ENCODE measurements at regions not wholly inside any gene's neighbourhood (a gene's known extent, or its start where the extent isn't known, plus 50 kb on each side); places are given as distances from the start of the nearest gene placed in this dataset.

DNA sequence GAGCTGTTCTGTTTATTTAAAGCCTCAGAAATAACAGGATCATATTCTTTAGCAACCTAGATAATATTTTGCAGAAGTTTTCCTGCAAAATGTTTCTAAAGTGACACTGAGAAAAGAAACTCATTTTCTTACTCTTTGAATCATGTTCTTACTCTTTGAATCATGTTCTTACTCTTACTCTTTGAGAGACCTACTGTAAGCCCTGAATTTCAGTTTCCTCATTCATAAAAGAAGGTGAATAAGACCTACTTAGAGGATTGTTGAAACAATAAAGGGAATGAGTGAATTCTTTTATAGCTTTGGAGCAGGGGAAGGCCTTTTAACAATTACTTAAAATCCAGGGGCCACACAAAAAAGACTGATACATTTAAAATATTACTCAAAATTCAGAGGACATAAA lies 221.7 kb upstream of the CMC1 start:
- DNase-seq (no peak), ATAC-seq (no peak)
- Histone ChIP-seq H3K4me3 (no peak overlapping the region), H3K27ac (no peak overlapping the region), H3K4me1 (no peaks in the 10 kb centered on the region), H3K27me3 (ENCODE audit: insufficient read depth in 3 of 3, low read length in 2 of 3) (no peaks in the 10 kb centered on the region), H3K36me3 (ENCODE audit: insufficient read depth in 1 of 2, low read depth in 1 of 2) (no peaks in the 10 kb centered on the region), H3K9me3 (peaks cover 2% of the 10 kb centered on the region)
- TF ChIP-seq, protein P1, sequence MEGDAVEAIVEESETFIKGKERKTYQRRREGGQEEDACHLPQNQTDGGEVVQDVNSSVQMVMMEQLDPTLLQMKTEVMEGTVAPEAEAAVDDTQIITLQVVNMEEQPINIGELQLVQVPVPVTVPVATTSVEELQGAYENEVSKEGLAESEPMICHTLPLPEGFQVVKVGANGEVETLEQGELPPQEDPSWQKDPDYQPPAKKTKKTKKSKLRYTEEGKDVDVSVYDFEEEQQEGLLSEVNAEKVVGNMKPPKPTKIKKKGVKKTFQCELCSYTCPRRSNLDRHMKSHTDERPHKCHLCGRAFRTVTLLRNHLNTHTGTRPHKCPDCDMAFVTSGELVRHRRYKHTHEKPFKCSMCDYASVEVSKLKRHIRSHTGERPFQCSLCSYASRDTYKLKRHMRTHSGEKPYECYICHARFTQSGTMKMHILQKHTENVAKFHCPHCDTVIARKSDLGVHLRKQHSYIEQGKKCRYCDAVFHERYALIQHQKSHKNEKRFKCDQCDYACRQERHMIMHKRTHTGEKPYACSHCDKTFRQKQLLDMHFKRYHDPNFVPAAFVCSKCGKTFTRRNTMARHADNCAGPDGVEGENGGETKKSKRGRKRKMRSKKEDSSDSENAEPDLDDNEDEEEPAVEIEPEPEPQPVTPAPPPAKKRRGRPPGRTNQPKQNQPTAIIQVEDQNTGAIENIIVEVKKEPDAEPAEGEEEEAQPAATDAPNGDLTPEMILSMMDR (IDR thresholded peaks at IDR 0.05): no peak
- intact Hi-C loops (cut with DNase I): no loop called here

- no peak for ATAC-seq
Measured at GRCh38 chr3:28022916-28023315, 218.5 kb upstream of the CMC1 start.

DNA sequence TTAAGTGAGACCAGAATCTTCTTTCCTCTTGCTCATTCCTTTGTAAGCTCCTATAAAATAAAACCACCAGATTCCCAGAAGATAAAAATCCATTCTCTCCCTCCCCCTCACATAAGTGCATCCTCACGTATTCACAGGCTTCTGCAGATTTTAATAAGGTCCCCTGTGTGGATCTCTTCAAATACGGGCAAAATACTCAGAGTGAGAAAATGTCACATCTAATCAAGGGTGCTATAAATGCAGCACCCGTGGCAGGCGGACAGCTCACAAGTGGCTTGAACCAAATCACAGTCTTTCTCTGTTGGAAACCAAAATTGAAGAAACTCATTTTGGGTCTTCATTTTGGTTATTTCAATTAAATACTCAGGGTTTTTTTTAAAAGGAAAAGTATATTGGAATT lies 212.9 kb upstream of the CMC1 start:
- TF ChIP-seq, protein P1 (IDR thresholded peaks at IDR 0.05): no peak

More at GRCh38 chr3:28022916-28023315, 218.5 kb upstream of the CMC1 start:
- TF ChIP-seq, protein P1 (IDR thresholded peaks at IDR 0.05): no peak
- no peaks in the 10 kb centered on the region for H3K36me3 ChIP-seq (ENCODE audit: insufficient read depth in 1 of 2, low read depth in 1 of 2)
- no peaks in the 10 kb centered on the region for H3K4me1 ChIP-seq
- intact Hi-C loops (cut with DNase I): no loop called here
- H3K27ac ChIP-seq: no peak overlapping the region
- no peak for DNase-seq
- no peaks in the 10 kb centered on the region for H3K27me3 ChIP-seq (ENCODE audit: insufficient read depth in 3 of 3, low read length in 2 of 3)
- 64 to 76% (median 74%) methylated on average over 3 of the region's 3 CpGs for WGBS, 3 donors
- peaks cover 2% of the 10 kb centered on the region for H3K9me3 ChIP-seq
- H3K4me3 ChIP-seq: no peak overlapping the region

DNA sequence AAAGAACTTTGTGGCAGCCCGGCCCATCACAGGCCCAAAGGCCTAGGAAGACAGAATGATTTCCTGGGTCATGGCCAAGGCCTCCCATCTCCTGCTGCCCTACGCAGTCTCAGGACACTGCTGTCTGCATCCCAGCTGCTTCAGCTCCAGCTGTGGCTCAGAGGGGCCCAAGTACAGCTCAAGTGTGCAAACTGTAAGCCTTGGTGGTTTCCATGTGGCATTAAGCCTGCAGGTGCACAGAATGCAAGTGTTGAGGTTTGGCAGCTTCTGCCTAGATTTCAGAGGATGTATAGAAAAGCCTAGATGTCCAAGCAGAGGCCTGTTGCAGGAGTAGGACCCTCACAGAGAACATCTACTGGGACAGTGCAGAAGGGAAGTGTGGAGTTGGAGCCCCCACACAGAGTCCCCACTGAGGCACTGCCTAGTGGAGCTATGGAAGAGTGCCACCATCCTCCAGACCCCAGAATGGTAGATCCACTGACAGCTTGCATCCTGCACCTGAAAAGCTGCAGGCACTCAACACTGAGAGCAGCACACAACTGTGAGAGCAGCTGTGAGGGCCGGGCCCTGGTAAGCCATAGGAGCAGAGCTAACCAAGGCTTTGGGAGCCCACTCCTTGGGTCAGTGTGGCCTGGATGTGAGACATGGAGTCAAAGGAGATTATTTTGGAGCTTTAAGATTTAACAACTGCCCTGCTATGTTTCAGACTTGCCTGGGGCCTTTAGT lies 208.2 kb upstream of the CMC1 start:
- ATAC-seq (no peak), DNase-seq (no peak)
- WGBS, 3 donors: 83 to 84% (median 84%) methylated on average over 3 of the region's 3 CpGs
- Histone ChIP-seq H3K27me3 (ENCODE audit: insufficient read depth in 3 of 3, low read length in 2 of 3) (peaks cover 0 to 2% (median 0%) of the 10 kb centered on the region in 3 donors), H3K4me1 (no peaks in the 10 kb centered on the region), H3K27ac (no peak overlapping the region), H3K4me3 (no peak overlapping the region), H3K36me3 (ENCODE audit: insufficient read depth in 1 of 2, low read depth in 1 of 2) (no peaks in the 10 kb centered on the region), H3K9me3 (no peaks in the 10 kb centered on the region)
- TF ChIP-seq, protein P1 (IDR thresholded peaks at IDR 0.05): no peak
- intact Hi-C loops (cut with DNase I): no loop called here

More for the DNA sequence above, 212.9 kb upstream of the CMC1 start:
- 52 to 55% (median 55%) methylated on average over 4 of the region's 4 CpGs for WGBS, 3 donors
- Histone ChIP-seq H3K36me3 (ENCODE audit: insufficient read depth in 1 of 2, low read depth in 1 of 2) (no peaks in the 10 kb centered on the region), H3K27ac (no peak overlapping the region), H3K4me1 (no peaks in the 10 kb centered on the region), H3K27me3 (ENCODE audit: insufficient read depth in 3 of 3, low read length in 2 of 3) (no peaks in the 10 kb centered on the region), H3K9me3 (peaks cover 2% of the 10 kb centered on the region), H3K4me3 (no peak overlapping the region)
- DNase-seq (no peak), ATAC-seq (no peak)
- intact Hi-C loops (cut with DNase I): no loop called here
